ENCODE measurements at regions not wholly inside any gene's neighbourhood (a gene's known extent, or its start where the extent isn't known, plus 50 kb on each side); places are given as distances from the start of the nearest gene placed in this dataset.
"Not testable (repeated sequence)": the region's sequence is repeated elsewhere in the genome, so short reads cannot be mapped to it uniquely, and the experiment has no call there.

- no peak for DNase-seq
These were observed 334.1 kb downstream of the BCKDHB start for GRCh38 chr6:80440496-80441115.

- DNase-seq: no peak
These were observed 333.4 kb downstream of the BCKDHB start for GRCh38 chr6:80439721-80440470.

GRCh38 chr6:80438772-80439171 lies 332.3 kb downstream of the BCKDHB start:
- DNase-seq: no peak

- no peak for DNase-seq
These were observed 331.3 kb downstream of the BCKDHB start for GRCh38 chr6:80437801-80438200.

- no peak for DNase-seq
These were observed 330.8 kb downstream of the BCKDHB start for GRCh38 chr6:80437221-80437620.

- no peak for DNase-seq
These were observed 330.2 kb downstream of the BCKDHB start for GRCh38 chr6:80436663-80437062.

- no peak for DNase-seq
These were observed 329.0 kb downstream of the BCKDHB start for GRCh38 chr6:80435457-80435856.

- DNase-seq: no peak
These were observed 328.4 kb downstream of the BCKDHB start for GRCh38 chr6:80434691-80435350.

GRCh38 chr6:80433673-80434025 lies 327.2 kb downstream of the BCKDHB start:
- no peak for DNase-seq

GRCh38 chr6:80433010-80433672 lies 326.7 kb downstream of the BCKDHB start:
- DNase-seq: no peak

- no peak for DNase-seq
These were observed 318.8 kb downstream of the BCKDHB start for GRCh38 chr6:80425089-80425823.

GRCh38 chr6:80411486-80411885 lies 305.0 kb downstream of the BCKDHB start:
- DNase-seq: no peak

GRCh38 chr6:80407976-80408375 lies 301.5 kb downstream of the BCKDHB start:
- DNase-seq: not testable (repeated sequence)

- no peak for DNase-seq
These were observed 298.4 kb downstream of the BCKDHB start for GRCh38 chr6:80404889-80405288.

- DNase-seq: no peak
These were observed 296.9 kb downstream of the BCKDHB start for GRCh38 chr6:80403365-80403764.

- DNase-seq: no peak
These were observed 295.8 kb downstream of the BCKDHB start for GRCh38 chr6:80402266-80402665.
